WERI-Rb-1 (cell line): ENCODE measurements at regions not wholly inside any gene's neighbourhood (a gene's known extent, or its start where the extent isn't known, plus 50 kb on each side); places are given as distances from the start of the nearest gene placed in this dataset.

Experiments used
- DNase-seq: peaks from one replicate; pipeline ENCODE4 v3.0.0-alpha.2; 2020
- H3K27ac ChIP-seq: fragments of 250-450 bp; sonication (Bioruptor Pico); 2 replicates; pipeline ENCODE4 v1.5.1; 2020; ENCODE audit warnings: mild to moderate bottlenecking, moderate library complexity
- H3K27me3 ChIP-seq: fragments of 250-450 bp; sonication (Bioruptor Pico); 2 replicates; pipeline ENCODE4 v1.5.1; 2021; ENCODE audit warnings: mild to moderate bottlenecking, low read depth, moderate library complexity; ENCODE audit not compliant: insufficient read depth, severe bottlenecking
- H3K36me3 ChIP-seq: fragments of 250-450 bp; sonication (Bioruptor Pico); 2 replicates; pipeline ENCODE4 v1.5.1; 2020; ENCODE audit warnings: mild to moderate bottlenecking, moderate library complexity
- H3K4me3 ChIP-seq: 2 replicates; pipeline ENCODE4 v1.5.1; 2011; ENCODE audit warnings: low read depth, mild to moderate bottlenecking, control low read depth, low read length
- H3K9me3 ChIP-seq: fragments of 250-450 bp; sonication (Bioruptor Pico); 2 replicates; pipeline ENCODE4 v1.5.1; 2021; ENCODE audit warnings: mild to moderate bottlenecking, moderate library complexity; ENCODE audit not compliant: severe bottlenecking
- TF ChIP-seq, protein P1 (sequence below): IDR thresholded peaks from 2 replicates; pipeline ENCODE4 v1.5.1; 2011; ENCODE audit warnings: low read depth, mild to moderate bottlenecking, control low read depth, inconsistent platforms, low read length

DNA sequence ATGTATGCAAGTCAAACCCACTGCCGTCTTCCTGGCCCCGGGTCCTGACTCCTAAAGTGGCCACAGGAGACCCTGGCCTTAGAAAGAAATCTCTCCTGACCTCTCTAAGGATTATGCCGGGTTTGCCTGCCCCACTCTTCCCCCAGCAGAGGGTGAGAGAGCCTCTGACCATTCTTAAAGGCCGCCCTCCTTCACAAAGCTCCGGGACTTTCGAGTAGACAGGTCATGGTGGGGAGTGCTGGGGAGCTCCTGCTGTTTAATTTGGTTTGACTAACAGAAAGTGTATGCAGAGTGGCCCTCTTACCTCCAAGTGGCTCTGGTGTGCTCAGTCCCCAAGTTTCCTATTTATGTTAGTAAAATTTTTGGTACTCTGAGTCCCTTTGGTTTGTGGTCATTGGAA is 111.8 kb downstream of the LRRC70 start:
- Histone ChIP-seq H3K4me3 (no peak overlapping the region), H3K36me3 (no peaks in the 10 kb centered on the region), H3K27ac (no peak overlapping the region), H3K27me3 (no peaks in the 10 kb centered on the region), H3K9me3 (no peaks in the 10 kb centered on the region)
- DNase-seq: no peak
- TF ChIP-seq, protein P1, sequence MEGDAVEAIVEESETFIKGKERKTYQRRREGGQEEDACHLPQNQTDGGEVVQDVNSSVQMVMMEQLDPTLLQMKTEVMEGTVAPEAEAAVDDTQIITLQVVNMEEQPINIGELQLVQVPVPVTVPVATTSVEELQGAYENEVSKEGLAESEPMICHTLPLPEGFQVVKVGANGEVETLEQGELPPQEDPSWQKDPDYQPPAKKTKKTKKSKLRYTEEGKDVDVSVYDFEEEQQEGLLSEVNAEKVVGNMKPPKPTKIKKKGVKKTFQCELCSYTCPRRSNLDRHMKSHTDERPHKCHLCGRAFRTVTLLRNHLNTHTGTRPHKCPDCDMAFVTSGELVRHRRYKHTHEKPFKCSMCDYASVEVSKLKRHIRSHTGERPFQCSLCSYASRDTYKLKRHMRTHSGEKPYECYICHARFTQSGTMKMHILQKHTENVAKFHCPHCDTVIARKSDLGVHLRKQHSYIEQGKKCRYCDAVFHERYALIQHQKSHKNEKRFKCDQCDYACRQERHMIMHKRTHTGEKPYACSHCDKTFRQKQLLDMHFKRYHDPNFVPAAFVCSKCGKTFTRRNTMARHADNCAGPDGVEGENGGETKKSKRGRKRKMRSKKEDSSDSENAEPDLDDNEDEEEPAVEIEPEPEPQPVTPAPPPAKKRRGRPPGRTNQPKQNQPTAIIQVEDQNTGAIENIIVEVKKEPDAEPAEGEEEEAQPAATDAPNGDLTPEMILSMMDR: no peak

DNA sequence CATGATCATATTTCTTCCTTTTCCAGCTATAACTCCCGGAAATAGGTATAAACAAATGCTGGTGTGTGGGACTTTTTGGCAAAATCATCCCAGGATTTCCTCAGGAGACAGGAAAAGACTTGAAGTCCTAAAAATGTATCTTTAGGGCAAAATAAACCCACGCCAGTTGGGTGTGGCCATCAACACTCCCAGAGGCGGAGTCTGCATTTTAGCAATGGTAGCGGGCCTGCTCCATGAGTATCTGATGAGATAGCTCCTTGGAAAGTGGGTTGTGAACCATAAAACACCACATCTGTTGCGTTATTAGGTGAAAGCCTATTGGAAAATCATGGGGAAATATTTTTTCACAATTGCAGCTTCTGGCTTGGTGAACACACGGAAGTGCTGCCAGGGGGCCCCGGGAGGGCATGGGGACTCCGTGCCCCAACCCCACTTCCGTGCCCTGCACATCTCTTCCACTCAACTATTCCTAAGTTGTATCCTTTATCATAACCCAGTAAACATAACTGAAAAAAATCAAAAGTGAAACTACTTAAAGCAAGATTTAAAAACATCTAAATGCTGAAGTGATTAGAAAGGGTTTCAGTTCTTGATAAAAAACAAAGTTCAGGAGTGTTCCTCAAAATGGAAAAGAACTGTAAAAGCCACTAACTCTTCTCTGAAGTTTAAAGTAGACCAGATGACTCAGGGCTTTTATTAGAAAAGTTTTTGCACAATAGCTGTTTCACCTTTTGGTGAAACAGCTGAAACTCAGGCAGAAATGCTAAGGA is 111.2 kb downstream of the LRRC70 start:
- H3K9me3 ChIP-seq: no peaks in the 10 kb centered on the region
- DNase-seq: no peak
- TF ChIP-seq, protein P1: no peak
- H3K27ac ChIP-seq: no peak overlapping the region
- no peak overlapping the region for H3K4me3 ChIP-seq
- no peaks in the 10 kb centered on the region for H3K36me3 ChIP-seq
- H3K27me3 ChIP-seq: no peaks in the 10 kb centered on the region

DNA sequence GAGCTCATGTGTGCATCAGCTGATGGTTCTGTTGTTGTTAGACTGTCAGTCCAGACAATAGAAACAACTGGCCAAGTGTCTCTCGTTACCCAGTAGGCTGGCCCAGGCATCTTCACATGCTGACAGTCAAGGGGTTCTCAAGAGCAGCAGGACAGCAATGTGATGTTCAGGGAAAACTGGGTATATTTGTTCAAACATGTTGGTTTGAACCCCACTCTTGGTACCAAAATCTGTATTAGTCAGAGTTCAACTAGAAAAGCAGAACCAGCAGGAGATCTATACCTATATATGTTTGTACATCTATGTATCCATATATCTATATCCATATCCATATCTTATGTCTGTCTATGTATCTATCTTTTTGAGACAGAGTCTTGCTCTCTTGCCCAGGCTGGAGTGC is 108.1 kb downstream of the LRRC70 start:
- Histone ChIP-seq H3K4me3 (no peak overlapping the region), H3K9me3 (no peaks in the 10 kb centered on the region), H3K27ac (no peak overlapping the region), H3K27me3 (no peaks in the 10 kb centered on the region), H3K36me3 (no peaks in the 10 kb centered on the region)
- DNase-seq: no peak
- TF ChIP-seq, protein P1: no peak

DNA sequence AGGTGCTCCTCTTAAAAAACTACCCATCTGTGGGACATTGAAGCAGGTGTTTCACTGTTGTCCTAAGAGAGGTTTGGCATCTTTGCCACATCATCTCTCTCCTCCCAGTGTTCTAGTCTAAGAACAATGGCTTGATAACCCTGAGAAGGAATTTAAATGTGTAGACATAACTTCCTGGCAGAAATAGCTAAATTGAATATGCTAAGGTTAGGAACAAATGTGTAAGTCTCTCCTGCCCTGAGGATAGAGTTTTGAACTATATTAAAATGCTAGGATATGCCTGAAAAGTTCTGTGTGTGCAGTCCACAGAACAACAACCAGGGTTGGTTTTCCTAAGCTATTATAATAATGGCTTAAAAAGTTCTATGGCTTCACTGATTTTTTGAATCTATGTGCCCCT is 106.6 kb downstream of the LRRC70 start:
- H3K9me3 ChIP-seq: no peaks in the 10 kb centered on the region
- no peak overlapping the region for H3K27ac ChIP-seq
- H3K27me3 ChIP-seq: no peaks in the 10 kb centered on the region
- TF ChIP-seq, protein P1: no peak
- no peaks in the 10 kb centered on the region for H3K36me3 ChIP-seq
- H3K4me3 ChIP-seq: no peak overlapping the region
- no peak for DNase-seq

DNA sequence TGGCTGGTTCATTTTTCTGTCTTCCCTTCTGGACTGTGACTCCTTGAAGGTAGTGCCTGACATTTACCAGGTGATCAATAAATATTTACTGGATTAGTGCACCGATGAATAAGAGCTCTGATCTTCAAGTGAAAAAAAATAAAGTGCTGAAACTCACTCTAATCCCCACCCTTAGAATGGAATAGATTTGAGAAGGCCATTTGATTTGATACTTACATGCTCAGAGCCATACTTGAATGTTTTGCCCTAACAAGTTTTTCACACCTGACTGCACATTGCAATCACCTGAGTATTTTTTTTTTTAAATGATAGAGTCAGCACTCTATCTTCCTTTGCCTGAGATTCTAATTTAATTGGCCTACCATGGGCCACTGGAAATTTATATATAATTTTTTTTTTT is 105.7 kb downstream of the LRRC70 start:
- Histone ChIP-seq H3K36me3 (no peaks in the 10 kb centered on the region), H3K27ac (no peak overlapping the region), H3K27me3 (no peaks in the 10 kb centered on the region), H3K9me3 (peaks cover under 1% of the 10 kb centered on the region), H3K4me3 (no peak overlapping the region)
- TF ChIP-seq, protein P1: no peak
- DNase-seq: no peak

DNA sequence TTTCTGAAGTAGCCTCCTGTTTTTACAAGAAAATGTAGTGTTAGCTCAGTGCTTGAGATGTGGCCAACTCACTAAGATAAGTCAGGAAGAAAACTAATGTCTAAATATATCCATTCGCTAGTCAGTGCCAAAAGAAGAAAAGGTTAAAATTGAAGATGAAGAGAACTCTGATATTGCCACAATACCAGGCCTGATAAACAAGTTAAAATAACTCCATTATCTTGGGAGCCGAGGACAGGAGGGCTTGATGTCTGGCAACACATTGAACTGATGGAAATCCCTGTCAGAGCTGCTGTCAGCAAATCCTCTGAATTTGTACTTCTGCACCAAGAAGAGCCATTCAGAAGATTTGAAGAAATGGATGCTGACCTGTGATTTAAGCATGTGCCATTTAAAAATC is 103.4 kb downstream of the LRRC70 start:
- Histone ChIP-seq H3K9me3 (peaks cover 8% of the 10 kb centered on the region), H3K36me3 (no peaks in the 10 kb centered on the region), H3K27me3 (no peaks in the 10 kb centered on the region), H3K27ac (no peak overlapping the region), H3K4me3 (no peak overlapping the region)
- TF ChIP-seq, protein P1: no peak
- no peak for DNase-seq
